K562 (cell line): ENCODE measurements at regions not wholly inside any gene's neighbourhood (a gene's known extent, or its start where the extent isn't known, plus 50 kb on each side); places are given as distances from the start of the nearest gene placed in this dataset.

Source experiments
- ATAC-seq: fragments of 200-7000 bp; cut with Tn5 transposase; 3 replicates; pipeline ENCODE4 v1.9.1; 2020; ENCODE audit warnings: moderate library complexity
- BruUV-seq: library from RNA; stranded (reverse); fragments of 400-500 nt; replicated peaks from 2 replicates; lab custom pipeline; 2021; lab: Mats Ljungman, UMichigan
- CTCF ChIA-PET: fragments of 300-600 bp; formaldehyde crosslinking; extraction: SDS; loops from one replicate; lab custom pipeline; 2021; ENCODE audit warnings: low intra/inter-chr PET ratio; lab: Yijun Ruan, JAX
- POLR2A ChIA-PET: fragments of 300-600, 350-650 bp; sonication (Branson Sonifier 250); formaldehyde crosslinking; extraction: SDS; loops from one replicate; lab custom pipeline; 2021; ENCODE audit warnings: antibody characterized with exemption, inconsistent platforms; lab: Yijun Ruan, JAX
- DNase-seq, 4 experiments: peaks; one replicate each; pipeline versions ENCODE4 v3.0.0 to v3.0.0-alpha.2; 2011 to 2018; ENCODE audit warnings: low spot score in 3 of 4, mixed read lengths in 3 of 4; ENCODE audit errors: extremely low read depth in 1 of 4
- FAIRE-seq: peaks from 2 replicates; lab custom pipeline; 2011; peaks lifted over from hg19 to GRCh38; lab: Jason Lieb, UNC
- H2AFZ ChIP-seq: 2 replicates; pipeline ENCODE4 v1.6.0; 2011; ENCODE audit warnings: low read depth, low read length, control low read depth, inconsistent platforms
- H3K27ac ChIP-seq: fragments of 200-600 bp; 3 replicates; pipeline ENCODE4 v1.8.0; 2011; ENCODE audit warnings: low read depth, mild to moderate bottlenecking, control low read depth, inconsistent platforms, low read length, moderate library complexity, mixed read lengths; ENCODE audit errors: extremely low read depth
- H3K27me3 ChIP-seq, 2 experiments: fragments of 300-600 bp in 1 of 2; 2 replicates in 1 of 2; 3 replicates in 1 of 2; pipeline versions ENCODE4 v1.6.0 to v1.8.0; 2011; ENCODE audit warnings: inconsistent platforms in 2 of 2, low read length in 2 of 2, mild to moderate bottlenecking in 1 of 2, mixed read lengths in 1 of 2, moderate library complexity in 1 of 2; ENCODE audit not compliant: control insufficient read depth in 2 of 2, insufficient read depth in 2 of 2
- H3K36me3 ChIP-seq: fragments of 300-600 bp; 3 replicates; pipeline ENCODE4 v1.8.0; 2011; ENCODE audit warnings: mild to moderate bottlenecking, low read length, inconsistent platforms; ENCODE audit not compliant: control insufficient read depth, insufficient read depth
- H3K4me1 ChIP-seq, 2 experiments: fragments of 200-600 bp in 1 of 2; replicated peaks in 1 of 2; 2 replicates in 1 of 2; 3 replicates in 1 of 2; pipeline versions ENCODE4 v1.5.1 to v1.8.0; 2011; ENCODE audit warnings: inconsistent platforms in 2 of 2, low read length in 2 of 2, mild to moderate bottlenecking in 1 of 2, mixed read lengths in 1 of 2, moderate library complexity in 1 of 2; ENCODE audit not compliant: control insufficient read depth in 2 of 2, insufficient read depth in 2 of 2
- H3K4me2 ChIP-seq: 2 replicates; pipeline ENCODE4 v1.6.1; 2011; ENCODE audit warnings: low read length, control low read depth, inconsistent platforms, mixed read lengths; ENCODE audit not compliant: insufficient read depth
- H3K4me3 ChIP-seq: fragments of 200-600 bp; sonication (generic), shearing (Covaris generic); 2 replicates; pipeline ENCODE4 v1.5.1; 2016; ENCODE audit warnings: control low read depth, inconsistent platforms
- H3K79me2 ChIP-seq: fragments of 200-600 bp; 3 replicates; pipeline ENCODE4 v1.8.0; 2011; ENCODE audit warnings: low read length, inconsistent platforms; ENCODE audit not compliant: control insufficient read depth, insufficient read depth
- H3K9ac ChIP-seq, 2 experiments: 2 replicates each; pipeline versions ENCODE4 v1.6.0 to v1.6.1; 2011; ENCODE audit warnings: low read depth in 2 of 2, low read length in 2 of 2, control low read depth in 1 of 2, inconsistent platforms in 1 of 2, mild to moderate bottlenecking in 1 of 2, mixed read lengths in 1 of 2; ENCODE audit not compliant: insufficient read depth in 1 of 2
- H3K9me1 ChIP-seq: one replicate; pipeline ENCODE4 v1.6.0; 2011; ENCODE audit warnings: inconsistent platforms, mild to moderate bottlenecking, low read length, moderate library complexity; ENCODE audit not compliant: control insufficient read depth, insufficient read depth
- H3K9me3 ChIP-seq: replicated peaks from 2 replicates; pipeline ENCODE4 v1.5.1; 2011; ENCODE audit warnings: low read depth, low read length, inconsistent platforms; ENCODE audit not compliant: control insufficient read depth, insufficient read depth
- H4K20me1 ChIP-seq: replicated peaks from 2 replicates; pipeline ENCODE4 v1.6.1; 2011; ENCODE audit warnings: low read length, inconsistent platforms, mixed read lengths; ENCODE audit not compliant: control insufficient read depth, insufficient read depth
- CGGBP1 ChIP-seq: fragments of 250-450 bp; sonication (Bioruptor Pico); IDR thresholded peaks from 2 replicates; pipeline ENCODE4 v1.9.0; 2021; ENCODE audit warnings: mild to moderate bottlenecking
- EGR1 ChIP-seq: fragments of 450-650 bp; conservative IDR thresholded peaks from 2 replicates; pipeline ENCODE4 v1.6.1; 2017; ENCODE audit warnings: mild to moderate bottlenecking
- EWSR1 ChIP-seq: fragments of 450-650 bp; IDR thresholded peaks from 2 replicates; pipeline ENCODE4 v1.6.1; 2018; ENCODE audit warnings: borderline replicate concordance, mild to moderate bottlenecking, low read depth, moderate library complexity; ENCODE audit not compliant: partially characterized antibody
- HIVEP1 ChIP-seq: fragments of 250-450 bp; sonication (Bioruptor Pico); IDR thresholded peaks from 2 replicates; pipeline ENCODE4 v1.4.0; 2020; ENCODE audit warnings: mild to moderate bottlenecking
- KHSRP ChIP-seq: fragments of 450-650 bp; IDR thresholded peaks from 2 replicates; pipeline ENCODE4 v1.6.1; 2017
- MAX ChIP-seq: sonication (generic); formaldehyde crosslinking; IDR thresholded peaks from 2 replicates; pipeline ENCODE4 v1.9.0; 2022; ENCODE audit warnings: mild to moderate bottlenecking, missing genetic modification reagents
- MCM3 ChIP-seq: fragments of 450-650 bp; IDR thresholded peaks from 2 replicates; pipeline ENCODE4 v1.6.1; 2016
- NCOR1 ChIP-seq: fragments of 450-650 bp; IDR thresholded peaks from 2 replicates; pipeline ENCODE4 v1.6.1; 2016; ENCODE audit warnings: mild to moderate bottlenecking, moderate library complexity
- NFIX ChIP-seq: fragments of 250-450 bp; sonication (Bioruptor Pico); IDR thresholded peaks from 2 replicates; pipeline ENCODE4 v1.4.0; 2020; ENCODE audit warnings: low read depth, mild to moderate bottlenecking, moderate library complexity
- NR3C1 ChIP-seq: sonication (generic); formaldehyde crosslinking; IDR thresholded peaks from 2 replicates; pipeline ENCODE4 v1.8.1; 2022; ENCODE audit warnings: missing genetic modification reagents
- POLR2B ChIP-seq: fragments of 450-650 bp; IDR thresholded peaks from 2 replicates; pipeline ENCODE4 v1.6.1; 2018; ENCODE audit warnings: low read depth; ENCODE audit not compliant: partially characterized antibody
- TRIM24 ChIP-seq, 2 experiments: fragments of 450-650 bp; IDR thresholded peaks; 2 replicates each; pipeline ENCODE4 v1.6.1; 2016
- USF2 ChIP-seq: sonication (generic); formaldehyde crosslinking; IDR thresholded peaks from 2 replicates; pipeline ENCODE4 v1.5.0; 2020; ENCODE audit warnings: missing genetic modification reagents
- YY1 ChIP-seq, 3 experiments: IDR thresholded peaks; 2 replicates each; pipeline ENCODE4 v1.6.1; 2011; ENCODE audit warnings: low read length in 2 of 3, mild to moderate bottlenecking in 2 of 3, moderate library complexity in 2 of 3, borderline replicate concordance in 1 of 3, control low read depth in 1 of 3, low read depth in 1 of 3; ENCODE audit not compliant: insufficient read depth in 3 of 3, insufficient replicate concordance in 2 of 3, control insufficient read depth in 1 of 3, insufficient read length in 1 of 3; ENCODE audit errors: extremely low read depth in 1 of 3
- ZBTB8A ChIP-seq: fragments of 450-650 bp; IDR thresholded peaks from 2 replicates; pipeline ENCODE4 v1.6.1; 2018; ENCODE audit warnings: mild to moderate bottlenecking, moderate library complexity; ENCODE audit not compliant: partially characterized antibody
- ZNF280B ChIP-seq: fragments of 250-450 bp; sonication (Bioruptor Pico); IDR thresholded peaks from 2 replicates; pipeline ENCODE4 v1.5.1; 2021; ENCODE audit warnings: mild to moderate bottlenecking
- ZNF77 ChIP-seq: fragments of 250-450 bp; sonication (Bioruptor Pico); IDR thresholded peaks from 2 replicates; pipeline ENCODE4 v1.5.0; 2020
- WGBS: fragments of 100-300 bp; shearing (Covaris generic); methylation state at CpG from one replicate; pipeline ENCODE4 v1.1.6; 2016; ENCODE audit warnings: low coverage, mixed read lengths; ENCODE audit not compliant: insufficient coverage; ENCODE audit errors: missing lambda C conversion rate; 5-methylcytosine and 5-hydroxymethylcytosine counted together
- in situ Hi-C: fragments of 300-500 bp; cut with MboI; formaldehyde crosslinking; loops from 4 replicates; pipeline ENCODE4 v1.15.0; 2018; ENCODE audit warnings: inconsistent platforms, mixed read lengths
- intact Hi-C: fragments of 100-400 bp; cut with micrococcal nuclease; formaldehyde crosslinking; loops from 2 replicates; pipeline ENCODE4 v1.14.2; 2022

GRCh38 chr4:138452826-138453225 lies 210.7 kb upstream of the SLC7A11 start:
- CTCF ChIA-PET: no interaction called here
- H2AFZ ChIP-seq: no peak overlapping the region
- no peaks in the 10 kb centered on the region for H3K9me1 ChIP-seq
- intact Hi-C loops: no loop called here
- no TSS peak for BruUV-seq
- H3K79me2 ChIP-seq: no peaks in the 10 kb centered on the region
- no peak overlapping the region for H3K27ac ChIP-seq
- H3K9me3 ChIP-seq: no peaks in the 10 kb centered on the region
- no peak overlapping the region for H3K4me3 ChIP-seq
- POLR2A ChIA-PET: no interaction called here
- H3K4me2 ChIP-seq: no peak overlapping the region
- H3K4me1 ChIP-seq: no peaks in the 10 kb centered on the region; a peak in 1 of 5 replicates
- H3K36me3 ChIP-seq: no peaks in the 10 kb centered on the region
- FAIRE-seq: no peak
- in situ Hi-C loops: no loop called here
- WGBS: 36% methylated on average over 2 of the region's 2 CpGs
- no peaks in the 10 kb centered on the region for H4K20me1 ChIP-seq
- H3K9ac ChIP-seq: no peak overlapping the region
- no peak for DNase-seq
- no peaks in the 10 kb centered on the region for H3K27me3 ChIP-seq
- ATAC-seq: no peak
- TF ChIP-seq NCOR1 (no peak), NFIX (no peak), ZNF280B (CRISPR knock-in tag) (no peak), KHSRP (no peak), EGR1 (no peak), TRIM24 (IDR thresholded peaks at IDR 0.05) (no peak), USF2 (no peak), NR3C1 (CRISPR knock-in tag) (no peak), ZBTB8A (no peak), CGGBP1 (CRISPR knock-in tag) (no peak), MAX (CRISPR knock-in tag) (no peak), EWSR1 (no peak), HIVEP1 (CRISPR knock-in tag) (no peak), YY1 (IDR thresholded peaks at IDR 0.05; ENCODE audit: borderline replicate concordance in 1 of 3, control insufficient read depth in 1 of 3, extremely low read depth in 1 of 3, insufficient read depth in 3 of 3, insufficient read length in 1 of 3, insufficient replicate concordance in 2 of 3, low read depth in 1 of 3, low read length in 2 of 3) (no peak), ZNF77 (CRISPR knock-in tag) (no peak), MCM3 (no peak), POLR2B (no peak)
